ENCODE measurements at regions not wholly inside any gene's neighbourhood (a gene's known extent, or its start where the extent isn't known, plus 50 kb on each side); places are given as distances from the start of the nearest gene placed in this dataset.
"Not testable (repeated sequence)": the region's sequence is repeated elsewhere in the genome, so short reads cannot be mapped to it uniquely, and the experiment has no call there.

DNA sequence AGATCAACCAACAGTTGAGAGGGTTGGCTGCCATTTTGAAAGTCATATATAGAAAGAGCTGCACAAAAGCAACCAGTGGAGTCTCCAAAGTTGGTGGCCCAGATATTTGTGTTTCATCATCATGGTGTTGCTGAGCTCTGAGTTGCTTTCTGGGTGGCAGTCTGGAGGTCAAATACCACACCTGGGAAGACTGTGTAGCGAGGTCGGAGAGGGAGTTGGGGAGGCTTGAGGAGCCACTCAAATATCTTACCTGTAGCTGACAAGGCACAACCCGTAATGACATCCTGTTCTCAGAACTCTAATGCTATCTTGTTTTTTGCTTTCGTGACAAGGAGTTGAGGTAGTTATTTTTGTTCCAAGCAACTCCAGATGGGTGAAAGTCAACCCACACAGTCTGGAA, 100.4 kb downstream of the NPIPB5 start:
- not testable (repeated sequence) for TF ChIP-seq POLR2AphosphoS5 (IDR thresholded peaks at IDR 0.05; ENCODE audit: low read depth); EZH2 (IDR thresholded peaks at IDR 0.05; ENCODE audit: low read depth, unreplicated experiment); ZNF331 (CRISPR knock-in tag; IDR thresholded peaks at IDR 0.05; ENCODE audit: low read depth); EZH2phosphoT487 (IDR thresholded peaks at IDR 0.05; ENCODE audit: unreplicated experiment); JUNB (IDR thresholded peaks at IDR 0.05; ENCODE audit: unreplicated experiment)
- TF ChIP-seq, protein P1, sequence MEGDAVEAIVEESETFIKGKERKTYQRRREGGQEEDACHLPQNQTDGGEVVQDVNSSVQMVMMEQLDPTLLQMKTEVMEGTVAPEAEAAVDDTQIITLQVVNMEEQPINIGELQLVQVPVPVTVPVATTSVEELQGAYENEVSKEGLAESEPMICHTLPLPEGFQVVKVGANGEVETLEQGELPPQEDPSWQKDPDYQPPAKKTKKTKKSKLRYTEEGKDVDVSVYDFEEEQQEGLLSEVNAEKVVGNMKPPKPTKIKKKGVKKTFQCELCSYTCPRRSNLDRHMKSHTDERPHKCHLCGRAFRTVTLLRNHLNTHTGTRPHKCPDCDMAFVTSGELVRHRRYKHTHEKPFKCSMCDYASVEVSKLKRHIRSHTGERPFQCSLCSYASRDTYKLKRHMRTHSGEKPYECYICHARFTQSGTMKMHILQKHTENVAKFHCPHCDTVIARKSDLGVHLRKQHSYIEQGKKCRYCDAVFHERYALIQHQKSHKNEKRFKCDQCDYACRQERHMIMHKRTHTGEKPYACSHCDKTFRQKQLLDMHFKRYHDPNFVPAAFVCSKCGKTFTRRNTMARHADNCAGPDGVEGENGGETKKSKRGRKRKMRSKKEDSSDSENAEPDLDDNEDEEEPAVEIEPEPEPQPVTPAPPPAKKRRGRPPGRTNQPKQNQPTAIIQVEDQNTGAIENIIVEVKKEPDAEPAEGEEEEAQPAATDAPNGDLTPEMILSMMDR (conservative IDR thresholded peaks at IDR 0.05; ENCODE audit: low read depth in 2 of 2): not testable (repeated sequence)
- TF ChIP-seq, protein P2, sequence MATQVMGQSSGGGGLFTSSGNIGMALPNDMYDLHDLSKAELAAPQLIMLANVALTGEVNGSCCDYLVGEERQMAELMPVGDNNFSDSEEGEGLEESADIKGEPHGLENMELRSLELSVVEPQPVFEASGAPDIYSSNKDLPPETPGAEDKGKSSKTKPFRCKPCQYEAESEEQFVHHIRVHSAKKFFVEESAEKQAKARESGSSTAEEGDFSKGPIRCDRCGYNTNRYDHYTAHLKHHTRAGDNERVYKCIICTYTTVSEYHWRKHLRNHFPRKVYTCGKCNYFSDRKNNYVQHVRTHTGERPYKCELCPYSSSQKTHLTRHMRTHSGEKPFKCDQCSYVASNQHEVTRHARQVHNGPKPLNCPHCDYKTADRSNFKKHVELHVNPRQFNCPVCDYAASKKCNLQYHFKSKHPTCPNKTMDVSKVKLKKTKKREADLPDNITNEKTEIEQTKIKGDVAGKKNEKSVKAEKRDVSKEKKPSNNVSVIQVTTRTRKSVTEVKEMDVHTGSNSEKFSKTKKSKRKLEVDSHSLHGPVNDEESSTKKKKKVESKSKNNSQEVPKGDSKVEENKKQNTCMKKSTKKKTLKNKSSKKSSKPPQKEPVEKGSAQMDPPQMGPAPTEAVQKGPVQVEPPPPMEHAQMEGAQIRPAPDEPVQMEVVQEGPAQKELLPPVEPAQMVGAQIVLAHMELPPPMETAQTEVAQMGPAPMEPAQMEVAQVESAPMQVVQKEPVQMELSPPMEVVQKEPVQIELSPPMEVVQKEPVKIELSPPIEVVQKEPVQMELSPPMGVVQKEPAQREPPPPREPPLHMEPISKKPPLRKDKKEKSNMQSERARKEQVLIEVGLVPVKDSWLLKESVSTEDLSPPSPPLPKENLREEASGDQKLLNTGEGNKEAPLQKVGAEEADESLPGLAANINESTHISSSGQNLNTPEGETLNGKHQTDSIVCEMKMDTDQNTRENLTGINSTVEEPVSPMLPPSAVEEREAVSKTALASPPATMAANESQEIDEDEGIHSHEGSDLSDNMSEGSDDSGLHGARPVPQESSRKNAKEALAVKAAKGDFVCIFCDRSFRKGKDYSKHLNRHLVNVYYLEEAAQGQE (IDR thresholded peaks at IDR 0.05; ENCODE audit: unreplicated experiment): not testable (repeated sequence)
- TF ChIP-seq, protein P3, sequence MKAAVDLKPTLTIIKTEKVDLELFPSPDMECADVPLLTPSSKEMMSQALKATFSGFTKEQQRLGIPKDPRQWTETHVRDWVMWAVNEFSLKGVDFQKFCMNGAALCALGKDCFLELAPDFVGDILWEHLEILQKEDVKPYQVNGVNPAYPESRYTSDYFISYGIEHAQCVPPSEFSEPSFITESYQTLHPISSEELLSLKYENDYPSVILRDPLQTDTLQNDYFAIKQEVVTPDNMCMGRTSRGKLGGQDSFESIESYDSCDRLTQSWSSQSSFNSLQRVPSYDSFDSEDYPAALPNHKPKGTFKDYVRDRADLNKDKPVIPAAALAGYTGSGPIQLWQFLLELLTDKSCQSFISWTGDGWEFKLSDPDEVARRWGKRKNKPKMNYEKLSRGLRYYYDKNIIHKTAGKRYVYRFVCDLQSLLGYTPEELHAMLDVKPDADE (IDR thresholded peaks at IDR 0.05): not testable (repeated sequence)
